OCI-LY7 (cell line): ENCODE measurements at regions not wholly inside any gene's neighbourhood (a gene's known extent, or its start where the extent isn't known, plus 50 kb on each side); places are given as distances from the start of the nearest gene placed in this dataset.

Experiments
- CTCF ChIP-seq: fragments of 200-600 bp; sonication (generic); conservative IDR thresholded peaks from 2 replicates; pipeline ENCODE4 v1.5.1; 2014; ENCODE audit warnings: mild to moderate bottlenecking, antibody characterized with exemption, low read length, moderate library complexity, mixed read lengths
- EZH2phosphoT487 ChIP-seq: fragments of 200-600 bp; sonication (generic); IDR thresholded peaks from 2 replicates; pipeline ENCODE4 v1.6.1; 2018; ENCODE audit warnings: low read depth, borderline replicate concordance, mild to moderate bottlenecking, mixed run types, antibody characterized with exemption, low read length, moderate library complexity, mixed read lengths

- TF ChIP-seq CTCF, result no peak
- TF ChIP-seq EZH2phosphoT487, result no peak
Observed at GRCh38 chr4:22874334-22874912, 181.7 kb downstream of the GBA3 start.
